Activated CD4-positive, alpha-beta T cell treated with anti-CD3 and anti-CD28 coated beads, Interleukin-10, Interleukin-2, amounts not matched to agents 100 ng/mL and 50 ng/mL, durations not matched to agents 16 hours and 8 hours (primary cell): ENCODE measurements at regions not wholly inside any gene's neighbourhood (a gene's known extent, or its start where the extent isn't known, plus 50 kb on each side); places are given as distances from the start of the nearest gene placed in this dataset.
"Not testable (repeated sequence)": the region's sequence is repeated elsewhere in the genome, so short reads cannot be mapped to it uniquely, and the experiment has no call there.

Experiments used
- DNase-seq: peaks from one replicate; pipeline ENCODE4 v3.0.0-alpha.2; 2020

DNA sequence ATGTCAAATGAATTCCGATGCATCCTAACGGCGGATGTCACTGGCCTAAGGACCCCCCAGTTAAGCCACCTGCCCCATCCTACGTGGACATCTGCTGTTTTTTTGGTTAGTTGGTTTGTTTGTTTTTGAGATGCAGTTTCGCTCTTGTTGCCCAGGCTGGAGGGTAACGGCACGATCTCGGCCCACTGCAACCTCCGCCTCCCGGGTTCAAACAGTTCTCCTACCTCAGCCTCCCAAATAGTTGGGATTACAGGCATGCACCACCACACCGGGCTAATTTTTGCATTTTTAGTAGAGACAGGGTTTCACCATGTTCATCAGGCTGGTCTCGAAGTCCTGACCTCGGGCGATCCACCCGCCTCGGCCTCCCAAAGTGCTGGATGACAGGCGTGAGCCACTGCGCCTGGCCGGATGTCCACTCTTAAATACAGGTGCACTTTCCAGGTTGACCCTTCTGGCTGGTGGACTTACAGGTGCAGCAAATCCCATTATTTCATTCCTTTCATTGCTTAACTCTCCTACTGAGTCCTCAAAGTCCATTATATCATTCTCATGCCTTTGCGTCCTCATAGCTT lies 206.2 kb downstream of the CRLF2 start:
- DNase-seq: no peak

- no peak for DNase-seq
Observed at GRCh38 chrX:1002611-1003010, 209.8 kb downstream of the CRLF2 start.

DNA sequence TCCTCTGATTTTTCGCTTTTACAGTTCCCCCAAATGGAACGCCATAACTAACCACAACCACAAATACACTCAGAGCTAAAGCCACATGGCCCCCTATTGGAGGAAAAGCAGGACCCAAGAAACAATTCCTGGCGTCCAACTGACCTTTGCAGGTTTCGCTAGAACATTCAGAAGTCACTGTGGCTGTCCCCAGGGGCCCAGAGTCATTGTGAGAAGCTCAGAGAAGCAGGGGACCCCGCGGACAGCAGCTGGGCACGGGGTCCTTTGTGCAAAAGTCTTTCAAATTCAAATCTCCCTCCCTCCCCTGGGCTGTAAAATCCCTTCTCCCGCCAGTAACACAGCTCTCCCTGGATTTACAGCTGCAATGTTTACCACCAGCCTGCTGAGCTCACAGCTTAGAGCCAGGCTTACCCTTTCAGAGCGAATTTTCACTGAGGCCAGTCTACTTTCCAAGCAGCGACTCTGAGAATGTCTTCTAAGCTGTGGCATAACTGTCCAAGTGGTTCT lies 214.8 kb downstream of the CRLF2 start:
- DNase-seq: no peak

DNA sequence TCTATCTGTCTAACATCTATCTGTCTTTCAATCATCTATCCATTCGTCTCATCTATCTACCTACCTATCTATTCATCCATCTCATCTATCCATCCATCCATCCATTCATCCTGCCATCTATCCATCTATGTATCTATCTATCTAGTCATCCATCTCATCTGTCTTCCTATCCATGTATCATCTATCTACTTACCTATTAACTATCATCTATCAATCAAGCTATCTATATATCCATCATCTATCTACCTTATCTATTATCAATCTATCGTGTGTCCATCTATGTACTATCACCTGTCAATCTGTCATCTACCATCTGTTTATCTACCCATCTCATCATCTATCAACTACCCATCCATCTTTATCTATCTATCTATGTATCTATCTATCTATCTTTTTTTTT lies 217.7 kb downstream of the CRLF2 start:
- no peak for DNase-seq

GRCh38 chrX:989959-990510 lies 222.4 kb downstream of the CRLF2 start:
- DNase-seq: peak; percentile 86

- DNase-seq: not testable (repeated sequence)
Observed at GRCh38 chrX:988530-988929, 223.9 kb downstream of the CRLF2 start.

- no peak for DNase-seq
Observed at GRCh38 chrX:981791-982626, 230.4 kb downstream of the CRLF2 start.

DNA sequence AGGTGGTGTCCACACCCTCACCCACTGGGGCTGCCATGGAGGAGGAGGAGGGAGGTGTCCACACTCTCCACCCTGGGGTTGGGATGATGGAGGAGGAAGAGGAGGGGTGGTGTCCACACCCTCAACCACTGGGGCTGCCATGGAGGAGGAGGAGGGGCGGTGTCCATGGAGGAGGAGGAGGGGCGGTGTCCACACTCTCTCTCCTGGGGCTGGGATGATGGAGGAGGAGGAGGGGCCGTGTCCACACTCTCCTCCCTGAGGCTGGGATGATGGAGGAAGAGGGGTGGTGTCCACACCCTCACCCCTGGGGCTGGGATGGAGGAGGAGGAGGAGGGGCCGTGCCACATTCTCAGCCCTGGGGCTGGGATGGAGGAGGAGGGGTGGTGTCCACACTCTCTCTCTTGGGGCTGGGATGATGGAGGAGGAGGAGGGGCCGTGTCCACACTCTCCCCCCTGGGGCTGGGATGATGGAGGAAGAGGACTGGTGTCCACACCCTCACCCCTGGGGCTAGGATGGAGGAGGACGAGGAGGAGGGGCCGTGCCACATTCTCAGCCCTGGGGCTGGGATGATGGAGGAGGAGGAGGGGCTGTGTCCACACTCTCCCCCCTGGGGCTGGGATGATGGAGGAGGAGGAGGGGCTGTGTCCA lies 231.7 kb downstream of the CRLF2 start:
- no peak for DNase-seq

DNA sequence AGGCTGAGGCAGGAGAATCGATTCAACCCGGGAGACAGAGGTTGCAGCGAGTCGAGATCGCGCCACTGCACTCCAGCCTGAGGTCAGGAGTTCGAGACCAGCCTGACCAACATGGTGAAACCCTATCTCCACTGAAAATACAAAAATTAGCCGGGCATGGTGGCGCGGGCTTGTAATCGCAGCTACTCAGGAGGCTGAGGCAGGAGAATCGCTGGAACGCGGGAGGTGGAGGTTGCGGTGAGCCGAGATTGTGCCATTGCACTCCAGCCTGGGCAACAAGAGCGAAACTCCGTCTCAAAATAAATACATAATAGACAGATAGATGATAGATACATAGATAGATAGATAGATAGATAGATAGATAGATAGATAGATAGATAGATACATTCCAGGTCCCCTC lies 233.3 kb downstream of the CRLF2 start:
- not testable (repeated sequence) for DNase-seq

- no peak for DNase-seq
Observed at GRCh38 chrX:973010-973632, 239.3 kb downstream of the CRLF2 start.

DNA sequence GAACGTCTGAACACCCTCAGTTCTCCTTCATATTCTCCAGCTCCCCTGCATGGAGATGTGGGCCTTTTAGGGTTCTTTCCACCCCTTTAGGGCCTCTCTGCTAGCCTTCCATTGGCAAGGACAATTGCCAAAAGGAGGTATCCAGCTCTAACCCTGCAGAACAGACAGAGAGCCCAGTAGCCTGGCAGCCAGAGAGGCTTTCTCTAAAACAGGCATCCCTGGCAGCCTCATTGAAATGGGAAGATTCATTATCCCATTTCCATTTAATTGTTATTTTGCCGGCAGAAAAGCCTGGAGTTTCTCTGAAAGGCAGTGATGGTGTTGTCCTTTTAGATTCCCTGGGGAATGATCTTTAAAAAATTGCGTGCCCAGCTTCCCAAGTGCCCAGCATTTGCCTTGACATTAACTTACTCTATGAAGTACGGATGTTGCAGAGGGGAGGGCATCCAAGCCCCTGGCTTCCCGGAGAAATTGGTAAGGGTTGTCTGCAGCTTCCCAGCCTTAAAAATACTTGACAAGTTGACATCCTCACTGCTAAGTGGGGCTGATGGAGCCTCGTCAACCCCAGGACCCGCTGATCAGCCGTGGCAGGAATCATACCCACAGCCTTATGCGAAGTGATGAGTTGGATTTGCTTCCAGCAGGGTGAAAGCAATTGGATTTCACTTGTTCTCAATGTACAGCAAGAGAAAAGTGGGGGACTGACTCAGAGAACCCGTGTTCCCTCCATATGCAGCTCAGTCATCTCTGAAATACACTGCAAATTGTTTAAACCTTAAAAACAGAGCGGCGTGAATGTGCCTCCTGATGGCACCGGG lies 244.1 kb downstream of the CRLF2 start:
- DNase-seq: no peak

DNA sequence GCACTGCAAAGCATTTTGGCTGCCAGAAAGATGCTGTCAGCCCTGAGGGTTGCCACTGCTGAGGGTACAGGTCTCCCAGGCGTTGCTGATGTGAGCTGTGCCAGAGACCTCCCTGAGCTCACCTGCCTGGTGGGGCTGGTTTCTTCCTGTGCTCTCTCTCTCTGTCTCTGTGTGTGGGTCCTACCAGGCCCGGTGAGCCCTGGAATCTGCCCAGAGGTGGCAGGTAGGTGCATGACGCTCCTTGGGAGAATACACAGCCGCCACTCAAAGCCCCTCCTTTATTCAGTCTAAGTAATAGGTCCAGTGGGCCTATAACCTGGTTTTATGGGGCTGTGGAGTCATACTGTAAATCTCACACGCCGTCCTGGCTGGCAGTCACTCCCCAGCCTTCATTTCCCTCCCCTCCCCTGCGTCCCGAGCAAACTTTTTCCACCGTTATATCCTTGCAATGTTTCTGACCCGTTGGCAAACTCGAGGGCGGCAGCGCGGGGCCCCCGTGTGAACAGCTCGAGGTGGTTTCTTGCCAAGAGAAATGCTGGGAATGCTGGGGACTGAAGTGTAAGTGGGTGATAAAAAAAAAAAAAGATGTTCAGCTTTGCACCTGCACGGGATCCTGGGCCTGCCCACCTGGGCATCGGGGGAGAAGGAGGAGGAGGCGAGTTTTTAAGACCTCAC lies 245.9 kb downstream of the CRLF2 start:
- no peak for DNase-seq

GRCh38 chrX:964831-965416 lies 247.5 kb downstream of the CRLF2 start:
- no peak for DNase-seq

DNA sequence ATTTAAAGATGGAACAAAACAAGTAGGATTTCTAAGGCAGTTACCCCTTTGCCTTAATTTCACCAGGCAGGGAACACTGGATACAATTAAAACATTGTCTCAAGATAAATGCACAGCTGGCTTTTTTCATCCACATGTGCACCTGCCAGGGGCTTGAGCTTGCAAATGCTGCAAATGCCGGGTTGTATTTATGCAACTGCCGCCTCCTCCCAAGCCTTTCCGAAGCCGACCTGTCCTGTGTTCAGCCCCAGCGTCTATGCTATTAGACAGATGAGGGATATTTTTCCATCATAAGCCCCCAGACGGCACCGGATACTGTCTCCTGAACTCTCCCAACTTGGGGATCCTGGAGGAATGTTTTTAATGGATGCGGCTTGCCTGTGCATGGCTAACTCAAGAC lies 251.6 kb downstream of the CRLF2 start:
- no peak for DNase-seq

DNA sequence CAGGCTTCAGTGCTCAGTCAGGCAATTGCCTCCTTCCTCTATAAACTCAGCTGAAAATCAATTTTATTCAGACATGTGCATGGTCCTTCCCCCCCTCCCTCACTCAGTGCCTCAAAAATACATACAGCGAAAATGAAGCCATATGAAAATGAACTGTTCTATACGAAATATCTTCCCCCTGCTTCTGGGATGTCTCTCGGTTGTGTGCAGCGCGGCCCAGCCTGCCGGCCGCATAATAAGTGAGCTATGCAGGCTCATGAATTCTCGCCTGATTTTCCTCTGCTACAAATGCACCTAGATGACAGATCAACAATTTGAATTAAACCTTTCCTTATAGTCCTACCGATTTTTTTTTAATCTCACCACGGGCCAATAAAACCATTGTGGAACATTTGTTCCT lies 252.9 kb downstream of the CRLF2 start:
- no peak for DNase-seq

DNA sequence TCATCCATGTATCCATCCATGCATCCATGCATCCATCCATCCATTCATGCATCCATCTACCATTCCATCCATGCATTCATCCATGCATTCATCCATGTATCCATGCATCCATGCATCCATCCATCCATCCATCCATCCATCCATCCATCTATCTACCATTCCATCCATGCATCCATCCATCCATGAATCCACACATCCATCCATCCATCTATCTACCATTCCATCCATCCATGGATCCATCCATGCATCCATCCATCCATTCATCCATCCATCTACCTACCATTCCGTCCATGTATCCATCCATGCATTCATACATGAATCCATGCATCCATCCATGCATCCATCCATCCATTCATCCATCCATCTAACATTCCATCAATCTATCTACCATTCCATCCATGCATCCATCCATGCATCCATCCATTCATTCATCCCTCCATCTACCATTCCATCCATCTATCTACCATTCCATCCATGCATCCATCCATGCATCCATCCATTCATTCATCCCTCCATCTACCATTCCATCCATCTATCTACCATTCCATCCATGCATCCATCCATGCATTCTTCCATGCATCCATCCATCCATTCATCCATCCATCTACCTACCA lies 257.2 kb downstream of the CRLF2 start:
- not testable (repeated sequence) for DNase-seq

- no peak for DNase-seq
Observed at GRCh38 chrX:953879-954482, 258.5 kb downstream of the CRLF2 start.

GRCh38 chrX:952816-953215 lies 259.6 kb downstream of the CRLF2 start:
- DNase-seq: no peak

- DNase-seq: not testable (repeated sequence)
Observed at GRCh38 chrX:947262-947661, 265.2 kb downstream of the CRLF2 start.

DNA sequence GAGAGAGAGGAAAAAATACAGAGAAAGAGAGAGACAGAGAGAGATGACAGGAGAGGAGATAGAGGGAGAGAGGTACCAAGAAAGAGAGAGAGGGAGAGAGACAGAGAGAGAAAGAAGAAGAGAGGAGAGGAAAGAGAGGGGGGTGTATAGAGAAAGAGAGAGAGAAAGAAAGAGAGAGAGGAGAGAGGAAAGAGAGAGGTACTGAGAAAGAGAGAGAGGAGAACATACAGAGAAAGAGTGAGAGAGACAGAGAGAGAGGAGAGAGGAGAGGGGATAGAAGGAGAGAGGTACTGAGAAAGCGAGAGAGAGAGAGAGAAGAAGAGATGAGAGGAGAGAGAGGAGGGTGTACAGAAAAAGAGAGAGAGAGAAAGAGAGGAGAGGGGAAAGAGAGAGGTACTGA lies 269.4 kb downstream of the CRLF2 start:
- DNase-seq: no peak
